ENCODE measurements at regions not wholly inside any gene's neighbourhood (a gene's known extent, or its start where the extent isn't known, plus 50 kb on each side); places are given as distances from the start of the nearest gene placed in this dataset.

- no peak overlapping the region for H3K27ac Mint-ChIP-seq
- POLR2A ChIA-PET = no interaction called here
- Histone ChIP-seq H3K9me3 (ENCODE audit: control extremely low read depth in 1 of 3, control insufficient read depth in 2 of 3, insufficient read depth in 1 of 3, low read length in 2 of 3) (no peaks in the 10 kb centered on the region), H3K4me2 (replicated peaks; ENCODE audit: low read depth, low read length, poor library complexity, severe bottlenecking) (no peak overlapping the region), H3K4me1 (ENCODE audit: control insufficient read depth in 2 of 2, insufficient read depth in 2 of 2, low read length in 2 of 2) (no peaks in the 10 kb centered on the region), H3K9ac (ENCODE audit: low read length) (no peak overlapping the region), H3K36me3 (replicated peaks in 1 of 2; ENCODE audit: control extremely low read depth in 1 of 2, control insufficient read depth in 1 of 2, extremely low read depth in 1 of 2, insufficient read depth in 2 of 2, low read length in 1 of 2) (no peaks in the 10 kb centered on the region), H3K79me2 (ENCODE audit: control insufficient read depth, insufficient read depth, low read length) (no peaks in the 10 kb centered on the region), H3K27ac (ENCODE audit: low read length in 2 of 2) (no peak overlapping the region), H3K4me3 (ENCODE audit: control extremely low read depth in 1 of 5, extremely low read depth in 1 of 5, insufficient read depth in 1 of 5, low read depth in 2 of 5, low read length in 4 of 5) (no peak overlapping the region), H3K27me3 (replicated peaks in 1 of 4; ENCODE audit: control extremely low read depth in 1 of 4, control insufficient read depth in 3 of 4, insufficient read depth in 4 of 4, low read length in 3 of 4) (no peaks in the 10 kb centered on the region), H4K20me1 (ENCODE audit: control insufficient read depth, insufficient read depth, low read length, poor library complexity, severe bottlenecking) (no peaks in the 10 kb centered on the region), H2AFZ (ENCODE audit: insufficient read depth, low read depth, low read length, poor library complexity, severe bottlenecking) (no peak overlapping the region)
- CTCF ChIA-PET = interaction anchor here (1.0 kb wide), 1 partner anchor 18 kb away, joined by 4 read pairs; no protein-coding TSS in a partner anchor
- DNase-seq (no peak), ATAC-seq (ENCODE audit: low read depth) (no peak)
- H3K4me1 Mint-ChIP-seq = peaks cover 5% of the 10 kb centered on the region
- H3K27me3 Mint-ChIP-seq = no peaks in the 10 kb centered on the region
- TF ChIP-seq CTCF (IDR thresholded peaks at IDR 0.05) (no peak), EZH2 (IDR thresholded peaks at IDR 0.05; ENCODE audit: borderline replicate concordance, insufficient read depth, low read depth, low read length, poor library complexity, severe bottlenecking) (no peak)
- H3K9me3 Mint-ChIP-seq (ENCODE audit: insufficient read depth) = no peaks in the 10 kb centered on the region
- intact Hi-C loops (cut with micrococcal nuclease) = no loop called here
- H3K4me3 Mint-ChIP-seq = no peak overlapping the region
- WGBS (ENCODE audit: insufficient coverage) = no CpG with 5 or more reads among the region's 2 CpGs
Measured at GRCh38 chrX:109874548-109874947, 128.4 kb upstream of the TMEM164 start.

- Mint-ChIP-seq H3K4me1 (peaks cover 10% of the 10 kb centered on the region), H3K9me3 (ENCODE audit: insufficient read depth) (no peaks in the 10 kb centered on the region), H3K27me3 (no peaks in the 10 kb centered on the region), H3K4me3 (no peak overlapping the region), H3K27ac (no peak overlapping the region)
- no peak overlapping the region for H3K9ac ChIP-seq (ENCODE audit: low read length)
- H3K4me1 ChIP-seq (ENCODE audit: control insufficient read depth in 2 of 2, insufficient read depth in 2 of 2, low read length in 2 of 2) = no peaks in the 10 kb centered on the region
- no peaks in the 10 kb centered on the region for H3K9me3 ChIP-seq (ENCODE audit: control extremely low read depth in 1 of 3, control insufficient read depth in 2 of 3, insufficient read depth in 1 of 3, low read length in 2 of 3)
- no peak overlapping the region for H3K4me2 ChIP-seq (replicated peaks; ENCODE audit: low read depth, low read length, poor library complexity, severe bottlenecking)
- no peaks in the 10 kb centered on the region for H4K20me1 ChIP-seq (ENCODE audit: control insufficient read depth, insufficient read depth, low read length, poor library complexity, severe bottlenecking)
- no peaks in the 10 kb centered on the region for H3K36me3 ChIP-seq (replicated peaks in 1 of 2; ENCODE audit: control extremely low read depth in 1 of 2, control insufficient read depth in 1 of 2, extremely low read depth in 1 of 2, insufficient read depth in 2 of 2, low read length in 1 of 2)
- no peak overlapping the region for H2AFZ ChIP-seq (ENCODE audit: insufficient read depth, low read depth, low read length, poor library complexity, severe bottlenecking)
- intact Hi-C loops (cut with micrococcal nuclease) = no loop called here
- no peak overlapping the region for H3K27ac ChIP-seq (ENCODE audit: low read length in 2 of 2)
- ATAC-seq (ENCODE audit: low read depth) (no peak), DNase-seq (no peak)
- TF ChIP-seq CTCF (IDR thresholded peaks at IDR 0.05) (no peak), EZH2 (IDR thresholded peaks at IDR 0.05; ENCODE audit: borderline replicate concordance, insufficient read depth, low read depth, low read length, poor library complexity, severe bottlenecking) (no peak)
- H3K4me3 ChIP-seq (ENCODE audit: control extremely low read depth in 1 of 5, extremely low read depth in 1 of 5, insufficient read depth in 1 of 5, low read depth in 2 of 5, low read length in 4 of 5) = no peak overlapping the region
- ChIA-PET POLR2A (no interaction called here), CTCF (no interaction called here)
- WGBS (ENCODE audit: insufficient coverage) = over 99% methylated on average over 23 of the region's 30 CpGs
- no peaks in the 10 kb centered on the region for H3K79me2 ChIP-seq (ENCODE audit: control insufficient read depth, insufficient read depth, low read length)
- H3K27me3 ChIP-seq (replicated peaks in 1 of 4; ENCODE audit: control extremely low read depth in 1 of 4, control insufficient read depth in 3 of 4, insufficient read depth in 4 of 4, low read length in 3 of 4) = no peaks in the 10 kb centered on the region
Measured at GRCh38 chrX:109875831-109876230, 127.1 kb upstream of the TMEM164 start.

All from B cell (primary cell).